GM19238 (cell line): ENCODE measurements at regions not wholly inside any gene's neighbourhood (a gene's known extent, or its start where the extent isn't known, plus 50 kb on each side); places are given as distances from the start of the nearest gene placed in this dataset.
"Not testable (repeated sequence)": the region's sequence is repeated elsewhere in the genome, so short reads cannot be mapped to it uniquely, and the experiment has no call there.

Experiments used
- DNase-seq: peaks from one replicate; pipeline ENCODE4 v3.0.0; 2011; ENCODE audit warnings: low spot score; ENCODE audit not compliant: insufficient read length

- DNase-seq: no peak
Measured at GRCh38 chr2:195572895-195573683, 83.9 kb upstream of the SLC39A10 start.

DNA sequence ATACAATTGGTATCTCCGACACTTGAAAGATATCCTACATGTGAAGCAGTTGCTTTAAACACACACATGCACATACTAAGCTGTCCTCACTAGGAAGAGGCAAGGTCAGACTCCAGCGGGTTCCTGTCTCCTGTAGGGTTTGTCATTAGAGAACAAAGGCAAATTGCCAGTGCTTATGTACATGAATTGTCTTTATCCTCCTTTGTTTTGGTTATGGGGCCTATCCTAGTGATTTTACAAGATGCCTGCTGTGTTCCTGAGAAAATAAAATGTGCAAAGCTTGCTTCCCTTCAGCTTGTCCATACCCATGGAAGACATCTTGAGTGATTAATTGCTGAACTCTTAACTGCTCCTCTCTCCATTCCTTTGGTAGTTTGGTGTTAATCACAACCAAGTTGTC, 86.7 kb upstream of the SLC39A10 start:
- no peak for DNase-seq

GRCh38 chr2:195569255-195569654, 87.8 kb upstream of the SLC39A10 start:
- no peak for DNase-seq

DNA sequence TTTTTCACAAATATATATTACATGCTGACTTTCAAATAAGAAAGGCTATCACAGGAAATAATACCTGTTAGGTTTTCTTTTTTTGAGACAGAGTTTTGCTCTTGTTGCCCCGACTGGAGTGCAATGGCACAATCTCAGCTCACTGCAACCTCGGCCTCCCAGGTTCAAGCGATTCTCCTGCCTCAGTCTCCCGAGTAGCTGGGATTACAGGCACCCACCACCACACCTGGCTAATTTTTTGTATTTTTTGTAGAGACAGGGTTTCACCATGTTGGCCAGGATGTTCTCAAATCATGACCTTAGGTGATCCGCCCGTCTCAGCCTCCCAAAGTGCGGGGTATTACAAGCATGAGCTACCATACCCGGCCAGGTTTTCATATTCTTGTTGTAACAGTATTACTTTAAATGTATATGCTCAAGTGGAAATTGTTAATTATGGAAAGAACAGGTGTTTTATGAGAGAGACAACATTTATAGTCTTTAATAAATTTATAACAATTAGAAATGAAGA, 92.3 kb upstream of the SLC39A10 start:
- not testable (repeated sequence) for DNase-seq

GRCh38 chr2:195563857-195564512, 93.0 kb upstream of the SLC39A10 start:
- DNase-seq: no peak

DNA sequence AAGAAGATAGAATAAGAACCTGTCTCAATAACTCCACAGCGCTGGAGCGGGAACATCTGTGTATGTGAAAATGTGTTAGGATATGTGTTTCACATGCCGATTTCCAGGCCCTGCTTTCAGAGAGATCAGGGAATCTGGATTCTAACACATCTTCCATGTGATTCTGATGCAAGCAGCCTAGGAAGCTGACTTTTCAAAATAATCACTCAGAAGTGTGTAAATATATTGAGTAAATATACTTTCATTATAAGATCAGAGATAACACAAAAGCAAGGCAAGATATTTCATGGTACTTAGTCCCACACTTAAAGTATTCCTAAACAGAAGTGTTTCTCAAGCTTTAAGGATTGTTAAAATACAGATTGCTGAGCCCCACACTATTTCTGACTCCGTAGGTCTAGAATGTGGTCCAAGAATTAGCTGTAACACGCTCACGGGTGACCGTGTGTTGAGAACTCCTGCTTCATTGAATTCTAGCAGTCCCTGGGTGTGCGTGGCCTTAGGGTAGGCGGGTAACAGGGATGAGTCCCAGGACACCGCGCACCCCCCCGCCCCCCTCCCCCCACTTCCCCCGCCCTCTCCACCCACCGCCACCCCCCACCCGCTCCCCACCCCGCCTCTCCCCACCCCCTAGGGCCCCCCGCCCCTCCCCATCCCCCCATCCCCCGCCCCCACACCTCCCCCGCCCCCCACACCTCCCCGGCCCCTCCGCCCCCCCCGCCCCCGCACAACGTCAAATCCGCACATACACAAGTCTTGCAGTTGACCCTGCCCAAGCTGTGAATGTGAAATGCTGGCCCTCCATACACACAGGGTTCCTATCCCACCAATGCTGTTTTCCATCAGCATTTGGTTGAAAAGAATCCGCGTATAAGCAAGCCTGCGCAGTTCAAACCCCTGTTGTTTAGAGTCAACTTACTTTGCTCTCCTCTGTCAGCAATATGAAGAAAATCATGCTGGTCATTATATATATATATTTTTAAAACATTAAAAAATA, 94.2 kb upstream of the SLC39A10 start:
- no peak for DNase-seq

DNA sequence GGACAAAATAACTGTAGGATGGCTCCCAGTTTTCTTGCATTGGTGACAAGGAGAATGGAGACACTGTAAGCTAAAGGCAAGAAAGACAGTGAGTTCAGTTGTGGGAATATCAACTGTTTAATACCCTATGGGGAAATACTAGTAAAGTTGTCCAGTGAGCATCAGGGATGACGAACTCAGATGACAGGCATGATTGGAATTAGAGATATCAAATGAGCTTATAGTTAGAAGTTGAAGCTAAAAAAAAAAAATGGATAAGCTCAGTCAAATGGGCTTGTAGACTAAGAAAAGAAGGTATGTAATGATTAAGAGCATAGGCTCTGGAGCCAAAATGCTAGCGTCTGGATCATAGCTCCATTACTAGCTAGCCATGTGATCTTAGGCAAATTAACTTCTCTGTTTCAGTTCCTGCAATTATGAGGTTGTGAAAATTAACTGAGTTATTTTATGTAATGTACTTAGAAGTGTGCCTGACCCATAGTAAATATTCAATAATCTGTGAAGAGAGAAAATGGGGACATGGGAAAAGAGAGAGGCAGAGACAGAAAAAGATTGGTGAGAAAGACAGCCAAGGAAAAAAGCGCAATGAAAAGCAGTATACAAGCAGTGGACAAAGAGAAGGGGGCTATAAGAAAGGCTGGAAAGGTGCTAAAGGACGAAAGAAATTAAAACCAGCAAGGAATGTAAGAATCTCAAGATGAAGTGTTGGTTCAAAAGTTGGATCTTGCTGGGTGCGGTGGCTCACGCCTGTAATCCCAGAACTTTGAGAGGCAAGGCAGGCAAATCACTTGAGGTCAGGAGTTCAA, 95.7 kb upstream of the SLC39A10 start:
- DNase-seq: no peak

DNA sequence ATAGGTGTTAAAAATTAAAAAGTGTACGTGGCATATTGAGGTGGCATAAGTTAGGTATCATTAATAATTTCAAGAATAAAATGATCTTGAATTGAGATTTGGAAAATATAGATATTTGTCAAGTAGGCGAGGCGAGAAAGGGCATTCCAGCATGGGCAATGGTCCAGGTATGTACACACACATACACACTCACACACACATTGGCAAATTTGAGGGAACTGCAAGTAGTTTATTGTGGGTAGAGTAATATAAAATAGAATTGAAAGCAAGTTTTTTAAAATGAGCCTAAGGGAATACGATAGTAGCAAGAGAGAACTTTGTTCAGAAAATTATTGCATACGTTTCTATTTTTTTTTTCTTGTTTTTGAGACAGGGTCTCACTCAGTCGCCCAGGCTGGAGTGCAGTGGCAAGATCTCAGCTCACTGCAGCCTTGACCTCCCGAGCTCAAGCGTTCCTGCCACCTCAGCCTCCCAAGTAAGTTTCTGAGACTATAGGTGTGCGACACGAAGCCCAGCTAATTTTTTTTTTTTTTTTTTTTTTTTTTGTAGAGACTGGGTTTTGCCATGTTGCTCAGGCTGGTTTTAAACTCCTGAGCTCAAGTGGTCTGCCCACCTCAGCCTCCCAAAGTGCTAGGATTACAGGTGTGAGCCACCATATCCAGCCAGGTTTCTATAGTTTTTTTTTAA, 96.7 kb upstream of the SLC39A10 start:
- DNase-seq: no peak

DNA sequence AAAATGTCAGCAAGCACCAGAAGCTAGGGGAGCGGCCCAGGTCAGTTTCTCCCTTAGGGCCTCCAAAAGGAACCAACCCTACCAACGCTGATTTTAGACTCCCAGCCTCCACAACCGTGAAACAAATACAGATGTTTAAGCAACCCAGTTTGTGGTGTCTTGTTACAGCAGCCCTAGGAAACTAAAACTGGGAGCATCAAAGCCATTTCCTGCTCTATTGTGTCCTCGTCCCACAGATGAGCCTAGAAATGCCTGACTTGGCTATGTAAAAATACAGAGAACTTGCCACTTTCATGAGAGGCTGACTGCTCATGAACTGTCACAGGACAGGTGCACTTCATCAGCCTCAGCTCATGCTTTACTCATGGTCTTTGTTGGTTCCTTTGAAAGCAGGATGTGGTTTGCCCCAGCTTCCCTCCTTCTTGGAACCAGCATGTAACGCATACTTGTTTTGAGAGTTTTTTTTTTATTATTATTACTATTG, 97.6 kb upstream of the SLC39A10 start:
- peak; percentile 37 for DNase-seq

- DNase-seq: no peak
Measured at GRCh38 chr2:195555971-195556370, 101.1 kb upstream of the SLC39A10 start.

GRCh38 chr2:195552581-195552980, 104.4 kb upstream of the SLC39A10 start:
- DNase-seq: no peak

DNA sequence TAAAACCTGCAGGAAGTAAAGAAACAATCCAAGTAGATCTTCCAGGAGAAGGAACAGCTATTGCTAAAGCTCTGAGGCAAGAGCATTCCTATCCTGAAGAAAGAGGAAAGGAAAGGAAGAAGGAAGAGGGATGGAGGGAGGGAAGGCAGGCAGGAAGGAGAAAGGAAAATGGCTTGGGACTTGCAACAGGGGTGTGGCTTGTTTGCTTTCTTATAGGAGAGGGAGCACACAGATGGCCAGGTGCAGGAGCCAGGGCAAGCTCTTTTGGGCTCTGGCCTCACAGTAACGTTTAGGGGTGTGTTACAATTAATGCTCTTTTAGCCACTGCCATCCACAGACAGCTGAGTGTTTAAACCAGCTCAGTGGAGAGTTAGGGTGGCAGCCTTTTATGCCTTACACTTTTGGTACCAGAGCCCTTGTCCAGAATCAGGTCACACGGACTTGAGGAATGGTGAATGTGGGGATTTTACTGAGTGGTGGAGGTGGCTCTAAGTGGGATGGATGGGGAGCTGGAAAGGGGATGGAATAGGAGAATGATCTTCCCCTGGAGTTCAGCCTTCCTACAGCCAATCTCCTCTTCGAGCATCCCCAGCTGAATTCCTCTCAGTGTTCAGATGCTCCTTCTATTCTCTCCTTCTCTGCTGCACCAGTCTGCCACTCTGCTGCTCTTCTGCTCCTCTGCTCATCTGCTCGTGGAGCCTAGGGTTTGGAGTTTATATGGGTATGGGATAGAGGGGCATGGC, 108.7 kb upstream of the SLC39A10 start:
- no peak for DNase-seq

GRCh38 chr2:195547268-195547840, 109.7 kb upstream of the SLC39A10 start:
- not testable (repeated sequence) for DNase-seq

GRCh38 chr2:195545811-195546210, 111.2 kb upstream of the SLC39A10 start:
- no peak for DNase-seq

- DNase-seq: no peak
Measured at GRCh38 chr2:195543902-195544894, 112.8 kb upstream of the SLC39A10 start.

- no peak for DNase-seq
Measured at GRCh38 chr2:195543063-195543462, 114.0 kb upstream of the SLC39A10 start.

GRCh38 chr2:195542067-195542466, 115.0 kb upstream of the SLC39A10 start:
- no peak for DNase-seq

- no peak for DNase-seq
Measured at GRCh38 chr2:195538937-195539336, 118.1 kb upstream of the SLC39A10 start.
